ENCODE measurements at regions not wholly inside any gene's neighbourhood (a gene's known extent, or its start where the extent isn't known, plus 50 kb on each side); places are given as distances from the start of the nearest gene placed in this dataset.
A peak's percentile ranks its signal among the peaks of the same experiment; 100 is the strongest.
"Not testable (repeated sequence)": the region's sequence is repeated elsewhere in the genome, so short reads cannot be mapped to it uniquely, and the experiment has no call there.

GRCh38 chr1:38175121-38175520 lies 128.5 kb upstream of the POU3F1 start:
- DNase-seq (ENCODE audit: low spot score): no peak

DNA sequence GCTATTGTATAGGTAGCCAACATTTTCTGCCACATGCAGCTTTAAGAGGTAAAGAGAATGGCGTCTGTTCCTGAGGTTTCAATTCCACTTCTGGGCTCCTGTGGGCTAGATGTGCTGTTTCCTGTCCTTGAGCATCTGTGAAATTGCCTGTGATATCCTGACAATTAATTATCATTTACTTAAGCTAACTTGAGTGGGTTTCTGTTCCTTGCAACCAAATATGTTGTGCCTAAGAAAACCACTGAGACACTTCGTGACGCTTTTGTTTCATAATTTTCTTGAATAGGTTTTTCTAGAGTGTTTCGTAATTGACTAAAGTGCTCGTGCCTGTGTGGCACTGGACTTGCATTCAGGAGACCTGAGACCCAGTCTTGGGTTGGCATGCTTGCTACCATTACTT lies 127.3 kb upstream of the POU3F1 start:
- no peak for DNase-seq (ENCODE audit: low spot score)

DNA sequence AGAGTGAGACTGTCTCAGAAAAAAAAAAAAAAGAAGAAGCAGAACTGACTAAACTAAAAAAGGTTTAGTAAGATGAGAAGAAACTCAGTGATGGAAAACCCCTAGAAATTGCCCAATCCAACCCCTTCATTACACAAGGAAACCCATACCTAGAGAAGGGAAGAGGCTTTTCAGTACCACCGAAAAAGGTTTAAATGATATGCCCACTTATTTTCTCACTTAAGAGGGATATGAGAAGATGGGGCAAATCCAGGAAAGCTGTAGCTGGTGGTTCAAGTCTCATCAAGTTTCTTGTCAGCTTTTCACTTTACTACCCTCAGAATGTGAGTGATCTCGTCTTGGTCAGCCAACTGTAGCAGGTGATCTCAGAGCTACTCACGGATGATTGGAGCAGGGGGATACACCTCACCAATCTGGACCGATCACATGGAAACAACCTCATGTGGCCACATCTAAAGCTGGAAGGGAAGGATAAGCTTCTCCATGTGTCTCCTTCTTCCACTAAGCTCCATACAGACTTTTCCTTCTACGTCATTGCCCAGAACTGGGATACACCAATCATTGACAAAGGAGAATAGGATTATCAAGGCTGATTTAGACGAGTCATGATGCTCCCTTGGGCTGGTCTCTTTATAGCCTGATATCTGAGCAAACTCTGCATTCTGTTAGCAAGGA lies 126.7 kb upstream of the POU3F1 start:
- DNase-seq (ENCODE audit: low spot score): no peak

GRCh38 chr1:38169121-38169520 lies 122.5 kb upstream of the POU3F1 start:
- no peak for DNase-seq (ENCODE audit: low spot score)

DNA sequence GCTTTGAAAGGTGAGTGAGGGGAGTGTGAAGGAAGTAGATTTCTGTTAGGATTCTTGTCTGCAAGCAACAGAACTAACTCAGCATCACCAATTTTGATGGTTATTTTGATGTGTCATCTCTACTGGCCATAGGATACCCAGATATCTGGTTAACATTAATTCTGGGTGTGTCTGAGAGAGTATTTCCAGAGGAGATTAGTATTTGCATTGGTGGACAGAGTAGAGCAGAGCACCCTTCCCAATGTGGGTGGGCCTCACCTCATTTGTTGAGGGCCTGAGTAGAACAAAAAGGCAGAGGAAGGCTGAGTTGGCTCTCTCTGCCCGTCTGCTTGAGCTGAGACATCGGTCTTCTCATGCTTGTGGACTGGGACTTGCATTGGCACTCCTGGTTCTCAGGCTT lies 121.8 kb upstream of the POU3F1 start:
- DNase-seq (ENCODE audit: low spot score): no peak

- DNase-seq (ENCODE audit: low spot score): no peak
These were observed 119.9 kb upstream of the POU3F1 start for GRCh38 chr1:38166461-38166860.

DNA sequence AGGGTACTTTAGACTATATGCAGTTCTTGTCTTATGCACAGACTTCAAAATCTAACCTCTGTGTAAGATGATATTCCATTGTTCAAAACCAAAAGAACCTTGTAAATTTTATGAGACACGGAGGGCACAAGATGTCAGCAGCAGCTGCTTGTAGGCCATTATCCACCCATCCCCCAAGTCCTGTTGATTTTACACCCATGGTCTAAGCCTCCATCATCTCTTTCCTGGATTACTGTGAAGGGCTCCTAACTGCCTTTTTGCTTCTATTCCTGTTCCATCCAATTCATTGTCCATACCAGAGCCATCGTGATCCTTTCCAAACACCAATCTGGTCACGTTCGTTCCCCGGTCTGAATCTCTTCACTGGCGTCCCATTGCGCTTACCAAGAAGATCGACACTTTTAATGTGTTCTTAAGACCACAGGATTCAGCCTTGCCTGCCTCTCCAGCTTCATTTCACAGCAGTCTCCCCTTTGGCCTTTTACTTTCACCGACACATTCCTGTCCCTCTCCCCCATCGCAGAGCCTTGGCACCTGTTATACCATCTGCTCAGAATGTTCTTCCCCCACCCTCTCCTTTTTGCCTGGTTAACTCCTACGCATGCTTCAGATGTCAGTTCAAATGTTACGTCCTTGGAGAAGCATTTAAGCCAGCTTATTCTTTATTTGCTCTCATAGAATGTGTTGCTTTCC lies 107.3 kb upstream of the POU3F1 start:
- DNase-seq (ENCODE audit: low spot score): peak; percentile 14

- no peak for DNase-seq (ENCODE audit: low spot score)
These were observed 106.6 kb upstream of the POU3F1 start for GRCh38 chr1:38153066-38153777.

GRCh38 chr1:38152351-38153065 lies 105.9 kb upstream of the POU3F1 start:
- no peak for DNase-seq (ENCODE audit: low spot score)

- no peak for DNase-seq (ENCODE audit: low spot score)
These were observed 104.8 kb upstream of the POU3F1 start for GRCh38 chr1:38151399-38151798.

DNA sequence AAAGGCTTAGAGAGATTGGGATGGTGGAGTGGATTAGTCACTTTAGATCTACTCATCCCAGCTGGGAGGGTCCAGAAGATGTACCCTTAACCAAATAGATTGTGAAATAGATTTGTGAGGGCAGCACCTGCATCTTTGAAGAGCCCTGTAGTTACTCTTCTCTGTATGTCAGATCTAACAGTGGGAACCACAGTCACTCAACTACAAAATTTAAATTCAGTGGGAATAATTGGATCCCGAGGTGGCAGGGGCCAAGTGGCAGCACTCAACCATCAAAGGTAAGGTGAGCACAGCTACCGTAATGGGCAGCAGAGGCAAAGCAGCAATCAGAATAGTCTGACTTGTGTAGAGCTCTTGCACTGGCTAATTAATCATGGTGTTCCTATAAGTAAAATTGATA lies 99.5 kb upstream of the POU3F1 start:
- DNase-seq (ENCODE audit: low spot score): not testable (repeated sequence)

GRCh38 chr1:38142606-38143005 lies 96.0 kb upstream of the POU3F1 start:
- no peak for DNase-seq (ENCODE audit: low spot score)

DNA sequence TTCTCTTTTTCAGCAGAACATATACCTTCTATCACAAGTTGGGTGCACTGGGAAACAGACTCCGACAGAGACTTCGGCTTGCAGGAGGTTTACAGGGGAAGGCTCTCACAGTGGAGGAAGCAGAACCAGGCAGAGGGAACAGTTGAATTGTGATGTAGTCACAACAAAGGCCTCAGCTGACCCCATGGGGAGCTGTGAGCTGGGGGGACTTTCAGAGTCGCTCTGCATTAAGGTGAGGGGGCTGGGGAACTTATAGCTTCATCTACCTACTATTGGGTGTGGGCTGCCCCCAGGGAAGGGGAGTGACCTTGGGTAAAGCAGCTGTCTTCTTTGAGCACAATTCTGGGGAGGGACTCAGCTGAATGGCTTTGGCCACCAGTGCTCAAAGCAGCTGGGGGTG lies 94.9 kb upstream of the POU3F1 start:
- no peak for DNase-seq (ENCODE audit: low spot score)

DNA sequence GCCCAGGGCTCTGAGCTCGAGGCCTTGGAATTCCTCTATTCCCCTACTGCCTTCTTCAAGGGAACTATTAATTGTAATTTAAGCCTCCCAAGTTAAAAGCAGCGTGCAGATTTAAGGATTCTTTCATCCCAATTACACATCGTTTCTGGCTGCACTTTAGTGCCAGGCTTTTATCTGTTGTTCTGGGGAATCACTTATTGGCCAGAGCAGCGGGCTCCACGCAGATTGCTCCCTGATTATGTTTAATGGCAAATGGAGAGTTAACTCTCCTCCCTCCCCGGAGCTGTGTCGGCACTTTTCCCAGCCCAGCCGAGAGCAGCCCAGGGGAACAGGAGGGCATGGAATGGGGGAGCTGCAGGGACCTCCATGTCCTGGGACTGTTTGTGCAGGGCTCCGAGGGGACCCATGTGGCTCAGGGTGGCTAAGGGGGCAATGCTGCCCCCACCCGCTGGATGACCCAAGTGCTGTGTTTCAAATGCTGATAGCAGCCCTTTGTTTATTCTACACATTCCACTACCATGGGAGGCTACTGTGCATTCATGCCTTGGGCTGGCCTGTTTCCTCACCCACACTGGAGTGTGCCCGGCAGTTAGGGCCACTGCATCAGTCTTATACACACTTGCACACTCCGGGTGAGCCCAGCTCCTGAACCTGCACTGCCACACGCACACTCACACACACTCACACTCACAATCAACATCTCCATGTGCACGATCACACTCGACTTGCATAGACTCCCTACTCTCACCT lies 93.3 kb upstream of the POU3F1 start:
- no peak for DNase-seq (ENCODE audit: low spot score)

DNA sequence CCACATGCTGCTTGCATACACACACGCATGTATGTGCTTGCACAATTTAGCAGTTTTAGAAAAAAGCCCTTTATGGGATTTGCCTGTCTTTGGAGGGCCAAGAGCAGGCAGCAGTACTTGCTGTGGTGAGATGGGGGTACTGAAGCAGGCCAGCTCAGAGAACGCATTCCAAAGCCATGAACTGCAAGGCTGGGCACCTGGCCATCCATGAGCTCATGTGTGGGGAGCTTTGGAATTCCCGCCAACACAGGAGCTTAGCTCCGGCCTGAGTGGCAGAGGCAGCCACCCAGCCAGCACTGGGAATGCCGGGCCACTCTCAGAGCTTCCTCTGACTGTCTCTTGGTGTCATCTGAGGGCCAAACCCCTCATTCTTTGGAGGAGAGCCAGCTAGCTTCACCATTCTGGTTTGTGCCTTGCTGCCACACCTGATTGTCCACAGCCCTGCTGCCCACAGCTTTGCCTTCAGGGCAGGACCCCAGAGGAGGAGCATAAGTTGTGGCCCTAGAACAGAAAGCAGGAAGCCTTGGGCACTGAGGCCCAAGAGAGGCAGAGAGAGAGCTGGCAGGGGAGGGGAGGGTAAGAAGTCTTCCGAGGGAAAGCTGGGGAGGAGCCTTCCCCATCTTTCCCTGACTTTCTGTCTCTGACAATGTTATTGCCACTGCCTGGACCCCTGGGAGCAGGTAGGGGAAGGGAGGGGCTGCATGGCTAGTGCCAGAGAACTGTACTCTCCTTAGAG lies 92.1 kb upstream of the POU3F1 start:
- DNase-seq (ENCODE audit: low spot score): peak; percentile 38

- no peak for DNase-seq (ENCODE audit: low spot score)
These were observed 90.6 kb upstream of the POU3F1 start for GRCh38 chr1:38137164-38137563.

DNA sequence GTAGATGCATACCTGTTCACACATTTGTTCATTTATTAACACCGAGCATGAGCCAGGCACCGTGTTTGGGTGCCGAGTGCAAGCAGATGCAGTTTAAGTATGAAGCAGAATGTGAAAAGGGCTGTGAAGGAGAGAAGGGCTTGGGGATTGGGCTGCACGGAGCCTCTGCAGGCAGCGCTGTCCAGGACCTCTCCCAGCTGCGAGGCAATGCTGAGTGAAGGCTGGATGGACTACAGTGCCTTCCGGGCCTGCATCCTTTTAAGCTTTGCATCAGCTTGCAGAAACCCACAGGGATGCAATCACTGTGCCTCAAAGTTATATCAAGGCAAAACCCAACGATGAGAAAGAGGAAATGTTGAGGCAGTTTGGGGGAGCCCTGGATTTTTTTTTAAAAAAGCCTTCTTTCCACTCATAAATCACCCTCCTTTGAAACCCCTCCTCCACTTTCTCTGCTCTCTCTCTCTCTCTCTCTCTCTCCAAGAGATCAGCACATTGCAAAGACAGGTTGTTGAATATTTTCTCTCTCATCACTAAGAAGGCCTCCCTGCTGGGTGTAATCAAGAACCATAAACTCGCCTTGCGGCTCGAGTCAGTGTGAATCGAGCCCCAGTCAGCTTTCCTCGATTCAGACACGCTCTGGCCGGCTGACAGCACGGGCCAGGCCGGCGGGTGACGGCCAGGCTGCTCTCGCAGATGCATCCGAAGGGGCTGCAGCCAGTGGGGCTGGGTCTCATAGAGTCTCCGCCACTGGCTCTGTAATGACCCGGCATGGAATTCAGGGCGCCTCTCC lies 89.2 kb upstream of the POU3F1 start:
- no peak for DNase-seq (ENCODE audit: low spot score)

- no peak for DNase-seq (ENCODE audit: low spot score)
These were observed 87.7 kb upstream of the POU3F1 start for GRCh38 chr1:38134294-38134755.

DNA sequence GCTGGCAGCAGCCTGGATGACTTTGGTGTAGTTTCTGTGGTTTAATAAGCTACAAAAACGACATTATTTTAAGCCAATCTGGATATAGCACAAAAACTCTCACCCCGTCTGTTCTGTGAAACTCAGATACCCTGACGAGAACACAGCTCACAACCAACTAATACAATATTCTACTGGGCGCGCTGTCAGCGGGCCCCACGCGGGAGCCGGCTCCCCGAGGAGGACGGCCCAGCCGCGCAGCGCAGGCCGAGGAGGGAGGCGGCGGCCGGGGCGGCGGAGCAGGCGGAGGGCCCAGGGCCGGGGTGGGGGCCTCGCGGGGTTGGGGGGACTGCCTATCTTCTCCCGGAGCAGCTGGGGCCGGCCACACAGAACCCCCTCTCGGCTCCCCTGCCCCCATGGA lies 87.2 kb upstream of the POU3F1 start:
- no peak for DNase-seq (ENCODE audit: low spot score)

DNA sequence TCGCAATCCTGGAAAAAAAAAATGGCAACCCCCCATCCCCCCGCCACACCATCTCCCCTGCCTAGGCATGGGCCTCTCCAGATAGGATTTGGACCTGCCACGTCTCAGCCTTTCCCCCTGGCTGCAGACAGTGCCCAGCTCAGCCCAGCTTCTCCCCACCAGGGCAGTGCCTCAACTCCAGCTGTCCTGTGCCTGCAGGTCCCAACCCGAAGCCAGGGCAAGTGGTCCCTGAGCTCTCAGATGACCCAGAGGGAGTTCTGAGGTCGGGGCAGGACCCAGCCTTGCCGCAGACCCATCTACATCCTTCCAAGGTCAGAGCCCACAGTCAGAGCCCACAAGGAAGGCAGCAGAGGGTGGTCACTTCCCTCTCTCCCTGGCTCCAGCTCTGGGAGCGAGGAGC lies 86.7 kb upstream of the POU3F1 start:
- DNase-seq (ENCODE audit: low spot score): no peak

All from putamen (tissue), 1 donor.